ENCODE measurements at regions not wholly inside any gene's neighbourhood (a gene's known extent, or its start where the extent isn't known, plus 50 kb on each side); places are given as distances from the start of the nearest gene placed in this dataset.

- TF ChIP-seq GATA3 (IDR thresholded peaks at IDR 0.05; ENCODE audit: low read depth, low read length): no peak
Measured at GRCh38 chr12:90304231-90304630, 595.6 kb upstream of the ATP2B1 start.

DNA sequence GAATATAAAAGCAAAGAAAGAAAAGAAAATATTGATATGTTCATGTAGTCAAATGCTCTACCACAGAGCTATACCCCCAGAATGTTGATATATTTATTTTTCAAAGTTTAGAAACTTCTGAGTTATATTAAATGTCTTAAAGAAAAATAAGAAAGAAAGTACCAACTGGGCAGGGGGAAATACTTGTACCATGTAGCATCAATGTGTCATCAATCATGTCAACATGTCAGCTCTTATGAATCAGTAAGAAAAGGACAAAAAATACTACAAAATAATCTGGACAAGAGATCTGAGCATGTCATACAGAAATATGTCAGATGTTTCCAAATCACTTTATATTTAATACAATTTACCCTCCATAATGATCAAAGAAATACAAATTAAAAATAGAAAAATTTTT lies 595.1 kb upstream of the ATP2B1 start:
- TF ChIP-seq GATA2 (IDR thresholded peaks at IDR 0.05; ENCODE audit: low read depth, low read length) (no peak), GATA3 (IDR thresholded peaks at IDR 0.05; ENCODE audit: low read depth, low read length) (no peak)

DNA sequence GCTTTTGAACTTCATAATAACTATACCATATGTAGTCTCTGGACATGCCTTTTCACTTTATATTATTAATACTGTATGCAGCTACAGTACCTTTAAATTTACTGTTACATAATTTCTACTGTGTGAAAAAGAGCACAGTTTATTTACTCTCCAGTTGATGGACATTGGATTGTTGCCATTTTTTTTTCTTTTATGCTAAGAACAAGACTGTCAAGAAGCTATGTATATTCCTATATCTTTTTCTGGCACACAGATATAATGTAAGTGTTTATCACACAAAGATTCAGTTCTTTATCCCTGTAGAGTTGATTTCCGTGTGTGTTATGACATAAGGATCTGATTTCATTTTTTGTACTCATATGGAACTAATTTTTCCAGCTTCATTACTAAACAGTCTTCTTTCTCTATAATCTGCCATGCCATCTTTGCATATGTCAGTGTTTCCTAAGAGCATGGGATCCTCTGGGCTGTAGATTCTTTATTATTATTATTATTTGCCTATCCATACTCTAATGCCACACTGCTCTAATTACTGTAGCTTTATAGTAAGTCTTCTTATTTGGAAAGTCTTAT lies 593.0 kb upstream of the ATP2B1 start:
- peak; percentile 31; the same call in 1 of the 2 replicates for TF ChIP-seq GATA2 (IDR thresholded peaks at IDR 0.05; ENCODE audit: low read depth, low read length)
- peak; percentile 86 for TF ChIP-seq GATA3 (IDR thresholded peaks at IDR 0.05; ENCODE audit: low read depth, low read length)

DNA sequence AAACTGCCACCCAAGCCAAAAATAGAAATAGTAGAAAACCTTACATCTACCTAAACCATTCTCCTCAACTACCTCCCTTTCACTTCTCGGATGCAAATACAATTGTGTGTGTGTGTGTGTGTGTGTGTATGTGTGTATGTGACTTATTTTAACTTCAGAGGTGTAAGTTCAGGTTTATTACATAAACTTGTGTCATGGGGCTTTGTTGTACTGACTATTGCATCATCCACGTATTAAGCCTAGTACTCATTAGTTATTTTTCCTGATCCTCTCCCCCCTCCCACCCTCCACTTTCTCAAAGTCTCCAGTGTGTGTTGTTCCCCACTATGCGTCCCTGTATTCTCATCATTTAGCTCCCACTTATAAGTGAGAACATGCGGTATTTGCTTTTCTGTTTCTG lies 592.5 kb upstream of the ATP2B1 start:
- TF ChIP-seq GATA2 (IDR thresholded peaks at IDR 0.05; ENCODE audit: low read depth, low read length): no peak
- TF ChIP-seq GATA3 (IDR thresholded peaks at IDR 0.05; ENCODE audit: low read depth, low read length): no peak

- no peak for TF ChIP-seq GATA3 (IDR thresholded peaks at IDR 0.05; ENCODE audit: low read depth, low read length)
- no peak for TF ChIP-seq GATA2 (IDR thresholded peaks at IDR 0.05; ENCODE audit: low read depth, low read length)
Measured at GRCh38 chr12:90299666-90300065, 591.0 kb upstream of the ATP2B1 start.

- no peak for TF ChIP-seq GATA3 (IDR thresholded peaks at IDR 0.05; ENCODE audit: low read depth, low read length)
- no peak for TF ChIP-seq GATA2 (IDR thresholded peaks at IDR 0.05; ENCODE audit: low read depth, low read length)
Measured at GRCh38 chr12:90299121-90299520, 590.5 kb upstream of the ATP2B1 start.

- TF ChIP-seq GATA2 (IDR thresholded peaks at IDR 0.05; ENCODE audit: low read depth, low read length) (no peak), GATA3 (IDR thresholded peaks at IDR 0.05; ENCODE audit: low read depth, low read length) (no peak)
Measured at GRCh38 chr12:90298289-90298948, 589.8 kb upstream of the ATP2B1 start.

GRCh38 chr12:90295858-90296257 lies 587.2 kb upstream of the ATP2B1 start:
- TF ChIP-seq GATA2 (IDR thresholded peaks at IDR 0.05; ENCODE audit: low read depth, low read length): no peak; the same call in 1 of the 2 replicates
- TF ChIP-seq GATA3 (IDR thresholded peaks at IDR 0.05; ENCODE audit: low read depth, low read length): peak; percentile 70

DNA sequence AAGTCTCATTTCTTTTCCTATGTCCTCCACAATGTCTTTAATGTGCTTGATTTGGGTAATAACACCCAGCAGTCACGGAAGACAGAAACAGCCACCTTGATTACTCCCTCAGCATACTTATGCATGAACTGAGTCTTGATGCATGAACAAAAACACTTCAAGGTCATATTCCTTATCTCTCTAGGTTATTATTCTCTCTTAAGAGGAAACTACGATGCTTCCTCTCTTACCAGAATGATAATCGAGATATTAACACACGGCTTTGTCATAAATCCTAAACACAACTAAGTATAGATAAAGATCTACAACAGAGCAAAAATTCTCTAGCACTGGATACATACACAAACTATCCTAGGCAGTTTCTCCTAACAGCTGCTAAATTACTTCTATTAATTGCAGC lies 583.5 kb upstream of the ATP2B1 start:
- peak; percentile 34; the same call in 1 of the 2 replicates for TF ChIP-seq GATA3 (IDR thresholded peaks at IDR 0.05; ENCODE audit: low read depth, low read length)
- TF ChIP-seq GATA2 (IDR thresholded peaks at IDR 0.05; ENCODE audit: low read depth, low read length): no peak

DNA sequence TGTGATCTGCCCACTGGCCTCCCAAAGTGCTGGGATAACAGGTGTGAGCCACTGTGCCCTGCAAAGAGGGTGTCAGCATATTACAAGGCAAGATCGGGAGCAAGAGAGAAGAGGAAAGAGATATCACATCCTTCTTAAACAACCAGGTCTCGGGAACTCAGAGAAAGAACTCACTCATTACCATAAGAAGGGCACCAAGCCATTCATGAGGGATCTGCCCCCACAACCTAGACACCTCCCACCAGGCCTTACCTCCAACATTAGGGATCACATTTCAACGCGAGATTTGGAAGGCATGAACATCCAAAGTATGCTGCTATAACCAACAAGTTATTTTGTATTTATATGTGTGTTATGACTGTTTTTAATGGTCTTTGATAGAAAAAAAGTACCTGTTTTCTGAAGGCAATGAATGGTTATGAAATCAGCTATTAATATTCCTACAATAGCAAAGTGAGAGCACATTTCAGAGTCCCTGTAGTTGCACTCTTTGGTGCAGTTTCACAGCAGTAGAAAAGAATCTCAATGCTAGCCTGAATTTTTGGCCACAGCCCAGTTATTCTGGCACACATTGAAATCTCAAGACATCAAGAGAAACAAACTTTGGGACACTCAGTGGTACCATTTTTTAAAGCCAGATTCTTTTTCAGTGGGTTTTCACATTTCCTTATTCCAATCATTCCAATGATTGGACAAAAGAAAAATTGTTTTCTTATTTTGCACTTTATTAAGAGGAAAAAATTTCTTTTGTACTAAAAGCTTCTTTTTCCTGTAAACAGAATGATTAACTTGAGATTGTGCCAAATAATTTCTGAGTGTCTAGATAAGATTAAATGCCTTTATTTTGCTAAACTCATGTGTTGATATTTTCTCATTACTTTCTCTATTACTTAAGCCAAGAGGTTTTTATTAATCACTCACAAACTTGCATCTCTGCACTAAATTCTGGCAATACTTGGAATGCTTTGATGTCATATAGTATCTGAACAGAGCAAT lies 582.6 kb upstream of the ATP2B1 start:
- no peak for TF ChIP-seq GATA3 (IDR thresholded peaks at IDR 0.05; ENCODE audit: low read depth, low read length)
- no peak for TF ChIP-seq GATA2 (IDR thresholded peaks at IDR 0.05; ENCODE audit: low read depth, low read length)

GRCh38 chr12:90287585-90287984 lies 578.9 kb upstream of the ATP2B1 start:
- TF ChIP-seq GATA3 (IDR thresholded peaks at IDR 0.05; ENCODE audit: low read depth, low read length): no peak
- TF ChIP-seq GATA2 (IDR thresholded peaks at IDR 0.05; ENCODE audit: low read depth, low read length): no peak

DNA sequence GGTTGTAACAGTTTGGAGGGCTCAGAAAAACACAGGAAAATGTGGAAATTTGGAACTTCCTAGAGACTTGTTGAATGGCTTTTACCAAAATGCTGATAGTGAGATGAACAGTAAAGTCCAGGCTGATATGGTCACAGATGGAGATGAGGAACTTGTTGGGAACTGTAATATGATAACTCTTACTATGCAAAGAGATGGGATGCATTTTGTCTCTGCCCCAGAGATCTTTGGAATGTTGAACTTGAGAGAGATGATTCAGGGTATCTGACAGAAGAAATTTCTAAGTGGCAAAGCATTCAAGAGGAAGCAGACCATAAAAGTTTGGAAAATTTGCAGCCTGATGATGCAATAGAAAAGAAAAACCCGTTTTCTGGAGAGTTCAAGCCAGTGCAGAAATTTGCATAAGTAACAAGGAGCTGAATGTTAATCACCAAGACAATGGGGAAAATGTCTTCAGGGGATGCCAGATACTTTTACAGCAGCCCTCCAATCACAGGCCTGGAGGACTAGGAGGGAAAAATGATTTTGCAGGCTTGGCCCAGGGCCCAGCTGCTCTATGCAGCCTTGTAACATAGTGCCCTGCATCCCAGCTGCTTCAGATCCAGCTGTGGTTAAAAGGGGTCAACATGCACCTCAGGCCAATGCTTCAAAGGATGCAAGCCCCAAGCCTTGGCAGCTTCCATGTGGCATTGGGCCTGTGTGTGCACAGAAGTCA lies 572.7 kb upstream of the ATP2B1 start:
- TF ChIP-seq GATA3 (IDR thresholded peaks at IDR 0.05; ENCODE audit: low read depth, low read length) (no peak), GATA2 (IDR thresholded peaks at IDR 0.05; ENCODE audit: low read depth, low read length) (no peak)

- TF ChIP-seq GATA3 (IDR thresholded peaks at IDR 0.05; ENCODE audit: low read depth, low read length): no peak
- no peak for TF ChIP-seq GATA2 (IDR thresholded peaks at IDR 0.05; ENCODE audit: low read depth, low read length)
Measured at GRCh38 chr12:90280564-90281058, 572.0 kb upstream of the ATP2B1 start.

DNA sequence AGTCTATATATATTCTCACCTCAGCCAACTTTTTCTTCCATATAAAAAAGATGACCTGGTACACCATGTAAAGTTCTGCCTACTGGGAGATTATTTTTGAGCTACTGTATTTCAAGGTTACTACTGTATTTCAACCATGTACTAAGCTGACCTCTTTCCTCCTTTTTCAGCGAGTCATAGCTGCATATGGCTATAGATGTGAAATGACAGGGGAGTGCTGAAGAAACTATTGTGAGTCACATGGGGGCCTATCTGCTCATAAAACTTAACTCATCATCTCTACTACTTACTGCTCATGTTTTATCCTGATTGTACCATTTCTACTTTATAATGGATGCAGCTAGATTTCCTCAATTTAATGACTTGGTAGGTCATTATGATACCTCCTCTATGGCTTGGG lies 571.4 kb upstream of the ATP2B1 start:
- TF ChIP-seq GATA2 (IDR thresholded peaks at IDR 0.05; ENCODE audit: low read depth, low read length) (no peak), GATA3 (IDR thresholded peaks at IDR 0.05; ENCODE audit: low read depth, low read length) (no peak)

Measured in SH-SY5Y (cell line).